Thyroid gland (tissue), 4 donors: ENCODE measurements at regions not wholly inside any gene's neighbourhood (a gene's known extent, or its start where the extent isn't known, plus 50 kb on each side); places are given as distances from the start of the nearest gene placed in this dataset.

Experiments used
- CTCF ChIP-seq, 6 experiments: fragments of 200-600 bp in 3 of 6; fragments of 450-650 bp in 3 of 6; sonication (generic) in 3 of 6; IDR thresholded peaks; one replicate each; pipeline ENCODE4 v1.5.1; 2016 to 2019; ENCODE audit warnings: antibody characterized with exemption in 6 of 6, mild to moderate bottlenecking in 2 of 6, inconsistent platforms in 1 of 6, moderate library complexity in 1 of 6
- POLR2A ChIP-seq, 2 donors: fragments of 450-650 bp; IDR thresholded peaks; one replicate each; pipeline ENCODE4 v1.6.1; 2017; ENCODE audit warnings: antibody characterized with exemption in 2 of 2, mild to moderate bottlenecking in 2 of 2, moderate library complexity in 1 of 2

- TF ChIP-seq CTCF (IDR thresholded peaks at IDR 0.05) (no peak), POLR2A (IDR thresholded peaks at IDR 0.05) (no peak)
These were observed 204.9 kb upstream of the CYRIA start for GRCh38 chr2:16870491-16871076.
